Neural progenitor cell (in vitro differentiated cells): ENCODE measurements at regions not wholly inside any gene's neighbourhood (a gene's known extent, or its start where the extent isn't known, plus 50 kb on each side); places are given as distances from the start of the nearest gene placed in this dataset.

Source experiments
- CTCF ChIP-seq: fragments of 200-600 bp; sonication (generic); IDR thresholded peaks from 2 replicates; pipeline ENCODE4 v1.5.1; 2017; ENCODE audit warnings: antibody characterized with exemption, mild to moderate bottlenecking
- EZH2 ChIP-seq: fragments of 200-600 bp; sonication (generic); IDR thresholded peaks from 2 replicates; pipeline ENCODE4 v1.6.1; 2017; ENCODE audit warnings: antibody characterized with exemption, mild to moderate bottlenecking, moderate library complexity
- EZH2phosphoT487 ChIP-seq: fragments of 200-600 bp; sonication (generic); IDR thresholded peaks from 2 replicates; pipeline ENCODE4 v1.6.1; 2017; ENCODE audit warnings: antibody characterized with exemption

- TF ChIP-seq CTCF (no peak), EZH2 (no peak), EZH2phosphoT487 (no peak)
Measured at GRCh38 chr21:29231756-29232529, 66.8 kb upstream of the BACH1 start.
